ENCODE measurements at regions not wholly inside any gene's neighbourhood (a gene's known extent, or its start where the extent isn't known, plus 50 kb on each side); places are given as distances from the start of the nearest gene placed in this dataset.

GRCh38 chr6:63444768-63445167 lies 125.0 kb upstream of the LGSN start:
- no peak for TF ChIP-seq CTCF (IDR thresholded peaks at IDR 0.05 in 2 of 3, conservative IDR thresholded peaks at IDR 0.05 in 1 of 3; ENCODE audit: borderline replicate concordance in 1 of 3, insufficient read depth in 1 of 3, low read depth in 2 of 3, low read length in 2 of 3)
- TF ChIP-seq POLR2A (IDR thresholded peaks at IDR 0.05; ENCODE audit: borderline replicate concordance, extremely low read depth, insufficient read depth, insufficient read length) = no peak
- no peak for TF ChIP-seq RAD21 (IDR thresholded peaks at IDR 0.05; ENCODE audit: low read depth)
- TF ChIP-seq REST (IDR thresholded peaks at IDR 0.05; ENCODE audit: low read depth) = no peak
- TF ChIP-seq POLR2AphosphoS5 (IDR thresholded peaks at IDR 0.05; ENCODE audit: low read depth, low read length) = no peak
- TF ChIP-seq YY1 (IDR thresholded peaks at IDR 0.05; ENCODE audit: extremely low read depth, insufficient replicate concordance, low read depth, low read length) = no peak
- no peak for TF ChIP-seq CEBPB (IDR thresholded peaks at IDR 0.05; ENCODE audit: low read depth)
- no peak for TF ChIP-seq MAX (IDR thresholded peaks at IDR 0.05)
- TF ChIP-seq CBX3 (IDR thresholded peaks at IDR 0.05; ENCODE audit: low read depth) = no peak
- no peak for TF ChIP-seq ZNF274 (IDR thresholded peaks at IDR 0.05; ENCODE audit: low read depth, low read length)
- no peak for TF ChIP-seq JUND (IDR thresholded peaks at IDR 0.05)
